ENCODE measurements at regions not wholly inside any gene's neighbourhood (a gene's known extent, or its start where the extent isn't known, plus 50 kb on each side); places are given as distances from the start of the nearest gene placed in this dataset.

DNA sequence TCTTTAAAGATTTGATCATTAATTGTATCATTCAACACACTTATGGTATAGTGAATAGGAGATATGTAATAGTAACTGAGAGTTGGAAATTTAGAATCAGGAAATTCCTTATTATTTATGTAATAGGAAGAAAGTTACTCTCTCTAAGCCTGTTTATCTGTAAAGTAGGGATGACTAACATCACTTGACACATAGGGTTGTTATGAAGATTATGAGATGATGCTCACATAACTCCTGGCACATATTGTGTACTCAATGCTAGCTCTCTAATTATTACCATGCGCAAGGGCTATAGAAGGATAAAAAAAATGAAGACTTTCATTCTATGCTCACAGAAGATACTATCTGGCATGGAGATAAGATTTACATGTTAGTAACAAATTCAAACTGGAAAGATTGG lies 149.9 kb downstream of the ISOC1 start:
- TF ChIP-seq GATA2 (IDR thresholded peaks at IDR 0.05; ENCODE audit: low read depth, low read length) (no peak), GATA3 (IDR thresholded peaks at IDR 0.05; ENCODE audit: low read depth, low read length) (no peak)

DNA sequence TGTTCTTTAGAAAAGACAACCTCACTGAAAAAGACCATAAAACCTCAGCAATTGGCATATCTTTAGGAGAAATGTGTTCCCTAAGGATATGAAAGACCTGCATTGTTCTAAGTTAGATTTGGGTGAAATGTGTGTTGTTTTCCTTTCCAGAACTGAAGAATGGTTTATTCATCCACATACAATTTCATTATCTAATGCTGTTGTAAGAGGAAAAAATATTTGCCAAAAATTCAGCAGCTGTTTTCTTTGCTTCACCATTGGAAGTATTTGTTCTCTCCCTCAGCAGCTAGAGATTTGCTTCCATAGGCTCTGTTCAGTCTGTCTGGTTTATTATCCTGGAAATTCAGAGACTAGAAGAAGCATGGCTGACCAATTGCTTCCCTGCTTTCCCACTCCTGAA lies 150.9 kb downstream of the ISOC1 start:
- no peak for TF ChIP-seq GATA3 (IDR thresholded peaks at IDR 0.05; ENCODE audit: low read depth, low read length)
- no peak for TF ChIP-seq GATA2 (IDR thresholded peaks at IDR 0.05; ENCODE audit: low read depth, low read length)

DNA sequence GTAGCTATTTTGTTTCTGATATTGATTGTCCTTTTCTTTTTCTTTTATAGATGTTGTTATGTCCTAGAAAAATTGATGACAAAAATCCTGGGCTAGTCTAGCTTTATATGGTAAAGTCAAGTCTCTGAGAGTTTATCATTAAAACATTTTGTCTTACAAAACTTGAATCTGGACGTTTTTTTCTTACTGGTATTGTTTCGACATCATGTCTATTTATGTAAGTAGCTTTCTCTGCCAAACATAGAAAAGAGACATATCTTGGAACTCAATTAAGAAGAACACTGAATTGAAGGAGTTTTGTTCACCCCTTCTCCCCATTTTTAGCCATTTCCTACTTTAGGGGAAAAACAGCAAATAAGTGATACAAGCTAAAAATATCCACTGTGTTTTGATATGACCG lies 151.5 kb downstream of the ISOC1 start:
- TF ChIP-seq GATA3 (IDR thresholded peaks at IDR 0.05; ENCODE audit: low read depth, low read length), result no peak
- no peak for TF ChIP-seq GATA2 (IDR thresholded peaks at IDR 0.05; ENCODE audit: low read depth, low read length)

DNA sequence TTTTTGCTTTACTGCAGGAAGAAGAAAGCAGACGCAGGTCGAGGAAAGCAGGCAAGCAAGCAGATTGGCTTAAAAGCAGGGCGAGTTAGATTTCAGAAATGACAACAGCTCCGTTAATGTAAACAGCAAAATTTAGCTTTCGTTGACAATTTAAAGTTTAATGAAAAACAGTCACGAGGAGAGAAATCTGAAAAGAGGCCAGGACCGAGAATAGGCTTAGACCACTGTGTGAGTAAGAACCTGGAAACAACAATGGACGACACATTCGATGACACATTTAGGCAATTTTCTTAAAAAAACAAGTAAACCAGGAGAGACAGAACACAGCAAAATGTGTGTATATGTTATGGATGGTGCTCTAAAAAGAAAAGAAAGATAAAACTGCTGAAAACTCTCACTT lies 155.3 kb downstream of the ISOC1 start:
- TF ChIP-seq GATA2 (IDR thresholded peaks at IDR 0.05; ENCODE audit: low read depth, low read length) (no peak), GATA3 (IDR thresholded peaks at IDR 0.05; ENCODE audit: low read depth, low read length) (no peak)

DNA sequence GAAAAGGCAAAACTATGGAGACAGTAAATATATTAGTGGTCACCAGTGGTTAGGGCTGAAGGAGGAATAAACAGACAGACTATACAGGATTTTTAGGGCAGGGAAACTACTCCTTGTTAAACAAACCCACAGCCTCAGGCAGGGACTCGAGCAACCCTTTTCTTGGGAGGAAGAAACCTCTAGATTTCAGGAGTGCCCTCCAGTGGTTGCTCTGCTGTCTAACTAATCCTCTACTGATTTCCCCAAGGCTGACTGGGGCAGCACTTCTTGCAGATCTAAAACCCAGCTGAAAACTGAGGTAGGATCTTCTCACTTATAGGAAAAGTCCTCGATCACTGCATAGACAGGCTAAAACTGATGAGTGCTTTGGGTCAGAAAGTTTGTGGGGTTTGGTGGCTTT lies 176.8 kb downstream of the ISOC1 start:
- TF ChIP-seq GATA3 (IDR thresholded peaks at IDR 0.05; ENCODE audit: low read depth, low read length) (no peak), GATA2 (IDR thresholded peaks at IDR 0.05; ENCODE audit: low read depth, low read length) (no peak)

DNA sequence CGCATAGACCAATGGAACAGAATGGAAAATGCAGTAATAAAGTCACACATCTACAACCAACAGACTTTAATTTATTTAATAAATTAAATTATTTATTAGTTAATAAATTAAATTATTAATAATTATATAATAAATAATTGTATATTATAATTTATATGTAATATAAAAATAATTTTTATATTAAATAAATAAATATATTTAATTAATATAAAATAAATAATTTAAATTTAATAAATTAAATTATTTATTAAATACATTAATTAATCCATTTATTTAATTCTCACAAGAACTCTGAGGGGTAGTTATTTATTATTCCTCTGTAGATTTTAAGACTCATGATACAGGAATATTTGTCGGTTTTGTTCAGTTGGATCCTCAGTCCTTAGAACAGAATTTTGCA lies 176.1 kb upstream of the ADAMTS19 start:
- TF ChIP-seq GATA2 (IDR thresholded peaks at IDR 0.05; ENCODE audit: low read depth, low read length), result no peak
- no peak for TF ChIP-seq GATA3 (IDR thresholded peaks at IDR 0.05; ENCODE audit: low read depth, low read length)

DNA sequence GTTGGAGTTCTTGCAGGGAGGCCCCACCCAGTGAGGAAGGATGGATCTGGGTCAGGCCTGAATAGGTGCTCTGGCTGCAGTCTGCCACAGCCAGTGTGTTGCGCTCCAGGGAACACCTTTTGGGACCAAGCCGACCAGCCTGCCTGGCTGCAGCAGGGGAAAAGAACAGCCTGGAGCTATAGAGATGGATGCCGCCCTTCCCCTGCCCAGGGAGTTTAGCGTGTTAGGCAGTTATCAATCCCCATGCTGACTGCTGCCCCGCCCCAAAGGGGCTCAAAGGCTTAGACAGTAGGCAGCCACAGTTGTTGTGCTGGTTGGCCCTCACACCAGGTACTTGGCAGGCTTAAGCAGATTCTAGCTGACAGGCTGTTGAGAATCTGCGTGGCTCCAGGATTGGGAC lies 153.4 kb upstream of the ADAMTS19 start:
- TF ChIP-seq GATA3 (IDR thresholded peaks at IDR 0.05; ENCODE audit: low read depth, low read length) (no peak), GATA2 (IDR thresholded peaks at IDR 0.05; ENCODE audit: low read depth, low read length) (no peak)

DNA sequence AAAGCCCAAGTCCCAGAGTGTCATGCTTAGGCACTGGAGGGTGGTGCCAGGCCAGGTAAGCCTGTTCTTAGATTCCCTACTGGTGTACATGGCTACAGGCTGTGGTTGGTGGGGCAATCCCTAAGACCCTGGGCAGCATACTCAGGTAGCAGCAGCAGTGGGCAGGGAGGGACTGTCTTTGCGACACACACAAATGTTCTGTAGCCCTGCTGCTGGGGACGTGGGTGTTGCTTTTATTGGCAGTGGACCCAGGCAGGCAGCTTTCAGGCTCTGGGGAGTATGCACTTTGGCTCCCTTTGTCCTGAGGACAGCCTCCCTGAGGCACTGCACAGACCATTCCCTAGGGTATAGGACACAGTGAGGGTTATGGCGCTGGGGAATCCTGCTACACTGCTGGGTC lies 137.1 kb upstream of the ADAMTS19 start:
- TF ChIP-seq GATA2 (IDR thresholded peaks at IDR 0.05; ENCODE audit: low read depth, low read length), result no peak
- no peak for TF ChIP-seq GATA3 (IDR thresholded peaks at IDR 0.05; ENCODE audit: low read depth, low read length)

DNA sequence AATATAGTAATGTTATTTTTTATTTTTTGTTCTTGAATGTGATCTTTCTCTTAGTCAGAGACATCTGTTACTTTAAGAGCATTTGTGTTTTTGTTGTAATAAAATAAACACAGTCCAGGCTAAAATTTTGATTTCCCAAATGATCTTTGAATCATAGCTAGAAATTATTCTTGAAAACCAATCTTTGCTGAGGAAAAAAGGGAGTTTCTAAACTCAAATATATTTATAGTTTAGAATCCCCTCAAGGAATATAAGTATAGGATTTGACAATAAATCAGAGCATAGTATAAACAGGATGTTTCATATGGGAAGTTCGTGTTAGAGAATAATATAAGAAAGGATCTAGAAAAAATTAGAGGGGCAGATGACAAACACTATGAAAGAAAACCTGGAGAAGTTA lies 118.8 kb upstream of the ADAMTS19 start:
- no peak for TF ChIP-seq GATA2 (IDR thresholded peaks at IDR 0.05; ENCODE audit: low read depth, low read length)

DNA sequence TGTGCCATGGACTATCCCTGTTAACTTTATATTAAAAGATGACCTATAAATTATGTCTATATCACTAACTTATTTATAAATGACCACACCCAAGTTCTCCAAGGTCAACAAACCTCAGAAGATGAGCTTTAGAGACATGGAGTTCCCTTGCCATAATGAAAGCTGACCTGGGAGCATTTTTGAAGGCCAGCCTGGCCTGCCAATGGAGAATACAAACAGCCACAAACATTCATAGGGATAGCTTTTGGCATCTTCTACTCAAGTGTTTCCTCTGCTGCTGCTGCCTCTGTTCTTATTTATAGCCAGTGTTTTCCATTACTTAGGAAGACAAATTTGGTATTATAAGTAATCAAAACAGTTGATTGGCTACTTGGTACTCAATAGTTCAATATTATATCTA lies 117.3 kb upstream of the ADAMTS19 start:
- no peak for TF ChIP-seq GATA2 (IDR thresholded peaks at IDR 0.05; ENCODE audit: low read depth, low read length)
- TF ChIP-seq GATA3 (IDR thresholded peaks at IDR 0.05; ENCODE audit: low read depth, low read length), result no peak

DNA sequence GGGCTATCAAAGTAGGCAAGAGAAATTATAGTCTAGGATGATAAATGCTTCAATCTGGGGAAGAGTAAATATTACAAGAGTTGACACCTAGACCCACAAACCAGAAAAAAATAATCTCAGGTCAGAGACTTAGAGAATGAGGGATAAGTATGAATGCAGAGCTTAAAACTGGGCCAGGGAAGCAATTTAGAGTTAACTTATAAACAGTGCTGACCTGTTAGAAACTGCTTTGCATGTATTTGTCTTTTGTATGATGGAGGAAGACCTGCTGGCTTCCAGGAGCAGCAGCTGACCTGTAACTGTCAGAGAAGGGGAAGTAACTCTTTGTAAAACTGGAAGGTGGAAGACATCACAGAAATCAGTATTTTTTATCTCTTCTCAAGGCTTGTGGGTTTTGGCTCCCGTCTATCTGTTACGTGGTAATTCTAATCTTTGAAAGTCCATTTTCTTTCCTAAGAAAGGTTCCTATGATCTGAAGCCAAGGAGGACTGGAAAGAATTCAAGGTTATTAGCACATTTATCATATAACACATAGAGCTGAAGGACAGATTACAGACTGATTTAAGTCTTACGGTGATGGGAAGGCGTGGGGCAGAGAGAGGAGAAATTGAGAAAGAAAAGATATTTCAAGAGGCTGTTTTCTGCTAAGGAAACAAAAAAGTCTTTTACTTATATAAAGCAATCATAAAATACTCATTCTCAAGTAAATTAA lies 114.7 kb upstream of the ADAMTS19 start:
- TF ChIP-seq GATA3 (IDR thresholded peaks at IDR 0.05; ENCODE audit: low read depth, low read length), result no peak
- TF ChIP-seq GATA2 (IDR thresholded peaks at IDR 0.05; ENCODE audit: low read depth, low read length), result no peak

DNA sequence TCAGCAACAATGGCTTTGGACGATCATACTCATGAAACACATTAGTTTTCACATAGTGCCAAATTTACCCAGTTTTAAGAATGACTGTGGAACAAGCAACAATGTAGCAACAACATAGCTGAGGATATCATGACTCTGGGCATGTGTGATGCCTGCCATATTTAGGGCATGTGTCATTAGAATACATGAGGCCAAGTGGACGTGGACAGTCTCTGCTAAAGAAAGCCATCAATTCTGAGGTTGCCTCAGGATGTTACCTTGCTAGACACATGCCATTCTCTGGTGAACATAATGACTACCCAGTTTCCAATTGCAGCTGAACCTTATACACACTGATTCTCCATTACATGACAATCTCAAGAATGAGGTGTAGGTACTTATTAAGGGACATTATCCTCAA lies 103.3 kb upstream of the ADAMTS19 start:
- TF ChIP-seq GATA2 (IDR thresholded peaks at IDR 0.05; ENCODE audit: low read depth, low read length) (no peak), GATA3 (IDR thresholded peaks at IDR 0.05; ENCODE audit: low read depth, low read length) (no peak)

DNA sequence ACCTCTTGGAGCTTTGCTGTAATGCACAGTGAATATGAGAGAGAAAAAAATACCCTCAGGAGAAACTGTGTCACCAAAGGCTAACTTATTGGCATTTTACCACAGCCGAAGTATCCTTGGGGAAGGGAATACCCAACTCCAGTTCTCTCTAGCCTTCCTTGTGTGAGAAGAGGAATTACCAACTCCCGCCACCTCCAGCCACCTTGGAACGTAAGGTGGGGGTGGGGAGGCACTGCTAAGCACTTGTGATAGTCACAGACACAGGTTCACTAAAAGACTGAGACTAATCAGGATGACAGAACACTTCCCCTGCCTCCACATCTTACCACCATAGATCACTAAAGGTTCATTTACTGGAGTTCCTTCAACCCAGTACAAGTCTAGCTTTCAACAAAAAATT lies 102.0 kb upstream of the ADAMTS19 start:
- TF ChIP-seq GATA3 (IDR thresholded peaks at IDR 0.05; ENCODE audit: low read depth, low read length) (no peak), GATA2 (IDR thresholded peaks at IDR 0.05; ENCODE audit: low read depth, low read length) (no peak)

DNA sequence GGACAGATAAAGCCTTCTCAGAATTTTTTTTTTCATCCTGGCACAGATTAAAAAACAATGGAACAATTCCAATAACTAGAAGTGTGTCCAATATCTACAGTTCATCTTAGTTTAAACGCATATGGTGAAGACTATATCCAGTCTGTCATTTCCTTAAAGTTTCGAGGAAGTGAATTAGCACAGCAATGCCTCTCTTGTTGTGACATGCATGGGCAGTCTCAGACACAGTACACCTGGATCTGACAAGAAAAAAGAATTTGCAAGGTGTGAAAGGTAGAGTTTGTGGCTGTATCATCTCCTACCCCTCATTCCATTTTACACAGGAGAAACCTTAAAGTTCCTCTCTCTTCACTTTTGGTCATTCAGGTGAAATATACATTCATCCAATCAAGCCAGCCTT lies 100.6 kb upstream of the ADAMTS19 start:
- TF ChIP-seq GATA2 (IDR thresholded peaks at IDR 0.05; ENCODE audit: low read depth, low read length), result no peak
- TF ChIP-seq GATA3 (IDR thresholded peaks at IDR 0.05; ENCODE audit: low read depth, low read length), result no peak

DNA sequence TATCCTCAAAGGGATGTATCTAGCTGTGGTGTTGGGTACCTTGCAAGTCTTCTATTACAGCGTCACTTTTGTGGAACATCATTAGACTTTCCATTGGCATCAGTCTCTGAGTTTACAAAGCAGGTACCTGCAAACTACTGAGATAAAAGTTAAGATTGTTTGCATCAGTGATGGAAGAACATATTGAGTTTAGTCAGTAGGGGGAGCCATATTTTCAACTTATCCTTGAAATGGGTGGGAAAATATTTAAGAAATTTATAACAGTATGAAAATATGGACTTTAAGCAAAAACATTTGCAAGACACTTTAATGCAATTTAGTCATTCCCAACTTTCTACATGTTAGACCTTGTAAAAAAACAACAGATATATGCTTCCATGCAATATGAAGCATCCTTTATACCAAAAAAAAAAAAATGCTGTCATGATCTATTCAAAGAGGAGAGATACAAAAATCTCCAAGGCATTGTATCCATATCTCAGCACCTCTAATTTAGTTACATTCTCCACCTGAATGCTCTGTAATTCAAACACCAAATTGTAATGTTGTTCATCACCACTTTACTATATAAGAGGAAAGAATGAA lies 98.6 kb upstream of the ADAMTS19 start:
- no peak for TF ChIP-seq GATA2 (IDR thresholded peaks at IDR 0.05; ENCODE audit: low read depth, low read length)

DNA sequence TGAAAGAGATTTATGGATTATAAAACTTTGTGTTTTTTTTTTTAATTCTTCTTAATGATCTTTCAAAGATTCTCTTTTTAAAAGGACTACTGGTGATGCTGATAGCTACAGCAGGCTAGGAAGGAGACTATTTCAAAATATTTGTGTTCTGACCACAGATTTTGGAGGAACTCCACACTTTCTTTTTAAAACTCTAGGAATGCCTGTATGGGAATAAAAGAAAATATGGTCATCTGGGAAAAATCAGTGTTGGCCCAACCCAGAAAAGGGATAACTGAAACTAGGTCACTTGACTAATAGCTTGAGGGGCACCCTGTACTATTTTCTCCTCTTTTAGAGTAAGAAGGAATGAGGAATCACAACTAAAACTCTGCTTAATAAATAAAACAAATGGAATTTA lies 97.6 kb upstream of the ADAMTS19 start:
- TF ChIP-seq GATA3 (IDR thresholded peaks at IDR 0.05; ENCODE audit: low read depth, low read length) (no peak), GATA2 (IDR thresholded peaks at IDR 0.05; ENCODE audit: low read depth, low read length) (no peak)

Measured in SH-SY5Y (cell line).